ENCODE measurements at regions not wholly inside any gene's neighbourhood (a gene's known extent, or its start where the extent isn't known, plus 50 kb on each side); places are given as distances from the start of the nearest gene placed in this dataset.

- TF ChIP-seq CTCF (IDR thresholded peaks at IDR 0.05; ENCODE audit: insufficient read depth, low read depth, low read length) (no peak), EZH2 (IDR thresholded peaks at IDR 0.05; ENCODE audit: insufficient read depth, low read length) (no peak)
These were observed 467.0 kb downstream of the NSUN3 start for GRCh38 chr3:94529816-94530215.

Measured in astrocyte (in vitro differentiated cells and primary cell).